Peyer's patch (tissue), 4 donors: ENCODE measurements at regions not wholly inside any gene's neighbourhood (a gene's known extent, or its start where the extent isn't known, plus 50 kb on each side); places are given as distances from the start of the nearest gene placed in this dataset.

Experiments
- POLR2A ChIP-seq, 2 donors: fragments of 450-650 bp; IDR thresholded peaks; one replicate each; pipeline ENCODE4 v1.5.1; 2017; ENCODE audit warnings: antibody characterized with exemption in 2 of 2, mild to moderate bottlenecking in 2 of 2, moderate library complexity in 2 of 2
- TF ChIP-seq, protein P1 (sequence below), 6 experiments: fragments of 450-650 bp in 4 of 6; fragments of 200-600 bp in 2 of 6; sonication (generic) in 1 of 6; IDR thresholded peaks; one replicate each; pipeline ENCODE4 v1.5.1; 2017 to 2019; ENCODE audit warnings: antibody characterized with exemption in 6 of 6, mild to moderate bottlenecking in 3 of 6, moderate library complexity in 1 of 6

DNA sequence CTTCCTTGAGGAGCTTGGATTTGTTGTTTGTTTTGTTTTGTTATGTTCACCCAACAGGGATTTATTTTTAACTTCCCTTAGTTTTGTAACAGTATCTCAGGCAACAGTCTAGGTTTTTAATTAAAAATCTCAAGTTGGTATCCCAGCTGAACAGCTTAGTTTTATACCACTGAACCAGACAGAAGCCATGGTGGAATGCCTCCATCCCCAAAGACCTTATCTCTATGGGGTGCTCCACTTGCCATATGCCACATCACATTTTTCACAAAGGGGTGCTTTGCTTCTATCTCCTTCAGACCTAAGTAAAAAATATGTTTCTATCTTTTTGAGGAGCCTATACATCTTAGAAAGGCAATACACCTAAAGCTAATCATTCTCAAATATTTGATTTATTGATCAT is 715.8 kb upstream of the KIF2B start:
- TF ChIP-seq, protein P1, sequence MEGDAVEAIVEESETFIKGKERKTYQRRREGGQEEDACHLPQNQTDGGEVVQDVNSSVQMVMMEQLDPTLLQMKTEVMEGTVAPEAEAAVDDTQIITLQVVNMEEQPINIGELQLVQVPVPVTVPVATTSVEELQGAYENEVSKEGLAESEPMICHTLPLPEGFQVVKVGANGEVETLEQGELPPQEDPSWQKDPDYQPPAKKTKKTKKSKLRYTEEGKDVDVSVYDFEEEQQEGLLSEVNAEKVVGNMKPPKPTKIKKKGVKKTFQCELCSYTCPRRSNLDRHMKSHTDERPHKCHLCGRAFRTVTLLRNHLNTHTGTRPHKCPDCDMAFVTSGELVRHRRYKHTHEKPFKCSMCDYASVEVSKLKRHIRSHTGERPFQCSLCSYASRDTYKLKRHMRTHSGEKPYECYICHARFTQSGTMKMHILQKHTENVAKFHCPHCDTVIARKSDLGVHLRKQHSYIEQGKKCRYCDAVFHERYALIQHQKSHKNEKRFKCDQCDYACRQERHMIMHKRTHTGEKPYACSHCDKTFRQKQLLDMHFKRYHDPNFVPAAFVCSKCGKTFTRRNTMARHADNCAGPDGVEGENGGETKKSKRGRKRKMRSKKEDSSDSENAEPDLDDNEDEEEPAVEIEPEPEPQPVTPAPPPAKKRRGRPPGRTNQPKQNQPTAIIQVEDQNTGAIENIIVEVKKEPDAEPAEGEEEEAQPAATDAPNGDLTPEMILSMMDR (IDR thresholded peaks at IDR 0.05), result no peak
- TF ChIP-seq POLR2A (IDR thresholded peaks at IDR 0.05), result no peak
